ENCODE measurements at regions not wholly inside any gene's neighbourhood (a gene's known extent, or its start where the extent isn't known, plus 50 kb on each side); places are given as distances from the start of the nearest gene placed in this dataset.
A peak's percentile ranks its signal among the peaks of the same experiment; 100 is the strongest.

- no peak for TF ChIP-seq CEBPZ (IDR thresholded peaks at IDR 0.05; ENCODE audit: borderline replicate concordance, low read depth, low read length)
- 0 out of 2 replicates have a peak, but pooled peaks have one; percentile 24 for TF ChIP-seq TARDBP (IDR thresholded peaks at IDR 0.05)
- TF ChIP-seq MAZ (CRISPR knock-in tag; conservative IDR thresholded peaks at IDR 0.05 in 1 of 2, IDR thresholded peaks at IDR 0.05 in 1 of 2), result peak in 1 of 2 experiments; percentile 46; a peak in 1 of 4 replicates
- TF ChIP-seq RCOR1 (IDR thresholded peaks at IDR 0.05; ENCODE audit: borderline replicate concordance in 1 of 2, low read depth in 2 of 2, low read length in 2 of 2), result peak in 1 of 2 experiments; percentile 65; a peak in 1 of 4 replicates
- TF ChIP-seq MECOM (CRISPR knock-in tag; IDR thresholded peaks at IDR 0.05), result 0 out of 2 replicates have a peak, but pooled peaks have one; percentile 27
- TF ChIP-seq, protein P1, sequence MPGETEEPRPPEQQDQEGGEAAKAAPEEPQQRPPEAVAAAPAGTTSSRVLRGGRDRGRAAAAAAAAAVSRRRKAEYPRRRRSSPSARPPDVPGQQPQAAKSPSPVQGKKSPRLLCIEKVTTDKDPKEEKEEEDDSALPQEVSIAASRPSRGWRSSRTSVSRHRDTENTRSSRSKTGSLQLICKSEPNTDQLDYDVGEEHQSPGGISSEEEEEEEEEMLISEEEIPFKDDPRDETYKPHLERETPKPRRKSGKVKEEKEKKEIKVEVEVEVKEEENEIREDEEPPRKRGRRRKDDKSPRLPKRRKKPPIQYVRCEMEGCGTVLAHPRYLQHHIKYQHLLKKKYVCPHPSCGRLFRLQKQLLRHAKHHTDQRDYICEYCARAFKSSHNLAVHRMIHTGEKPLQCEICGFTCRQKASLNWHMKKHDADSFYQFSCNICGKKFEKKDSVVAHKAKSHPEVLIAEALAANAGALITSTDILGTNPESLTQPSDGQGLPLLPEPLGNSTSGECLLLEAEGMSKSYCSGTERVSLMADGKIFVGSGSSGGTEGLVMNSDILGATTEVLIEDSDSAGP (CRISPR knock-in tag; IDR thresholded peaks at IDR 0.05), result peak; percentile 16; the same call in 1 of the 2 replicates
- TF ChIP-seq TOE1 (IDR thresholded peaks at IDR 0.05; ENCODE audit: borderline replicate concordance), result 0 out of 2 replicates have a peak, but pooled peaks have one; percentile 19
- no peak for TF ChIP-seq TOE1 (CRISPR knock-in tag; IDR thresholded peaks at IDR 0.05; ENCODE audit: borderline replicate concordance, low read depth)
- TF ChIP-seq GTF2F1 (IDR thresholded peaks at IDR 0.05; ENCODE audit: low read depth, low read length), result no peak
- peak; percentile 35; the same call in 1 of the 2 replicates for TF ChIP-seq TEAD4 (IDR thresholded peaks at IDR 0.05; ENCODE audit: low read length)
- no peak for TF ChIP-seq TEAD4 (CRISPR knock-in tag; IDR thresholded peaks at IDR 0.05; ENCODE audit: borderline replicate concordance)
- TF ChIP-seq HDAC8 (tag; IDR thresholded peaks at IDR 0.05), result 0 out of 2 replicates have a peak, but pooled peaks have one; percentile 23
- TF ChIP-seq GATAD2A (IDR thresholded peaks at IDR 0.05), result no peak
- peak; percentile 57; the same call in 1 of the 2 replicates for TF ChIP-seq CREM (IDR thresholded peaks at IDR 0.05; ENCODE audit: low read depth)
- no peak for TF ChIP-seq GMEB1 (CRISPR knock-in tag; IDR thresholded peaks at IDR 0.05)
- TF ChIP-seq RFX1 (IDR thresholded peaks at IDR 0.05), result no peak
- no peak for TF ChIP-seq NR4A1 (CRISPR knock-in tag; IDR thresholded peaks at IDR 0.05)
- TF ChIP-seq NR4A1 (tag; IDR thresholded peaks at IDR 0.05), result peak; percentile 74; the same call in 1 of the 2 replicates
- peak; percentile 55; the same call in 1 of the 2 replicates for TF ChIP-seq JUND (IDR thresholded peaks at IDR 0.05; ENCODE audit: borderline replicate concordance, low read depth, low read length)
- no peak; the same call in 2 of the 3 replicates for TF ChIP-seq JUND (tag; IDR thresholded peaks at IDR 0.05; ENCODE audit: borderline replicate concordance, low read depth, low read length)
- TF ChIP-seq, protein P2, sequence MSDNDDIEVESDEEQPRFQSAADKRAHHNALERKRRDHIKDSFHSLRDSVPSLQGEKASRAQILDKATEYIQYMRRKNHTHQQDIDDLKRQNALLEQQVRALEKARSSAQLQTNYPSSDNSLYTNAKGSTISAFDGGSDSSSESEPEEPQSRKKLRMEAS (CRISPR knock-in tag; IDR thresholded peaks at IDR 0.05), result peak; percentile 28; the same call in 1 of the 2 replicates
These were observed 51.8 kb upstream of the FAM89A start (continued) for GRCh38 chr1:231091831-231092301.

Data from K562 (cell line).